ENCODE measurements at regions not wholly inside any gene's neighbourhood (a gene's known extent, or its start where the extent isn't known, plus 50 kb on each side); places are given as distances from the start of the nearest gene placed in this dataset.

DNA sequence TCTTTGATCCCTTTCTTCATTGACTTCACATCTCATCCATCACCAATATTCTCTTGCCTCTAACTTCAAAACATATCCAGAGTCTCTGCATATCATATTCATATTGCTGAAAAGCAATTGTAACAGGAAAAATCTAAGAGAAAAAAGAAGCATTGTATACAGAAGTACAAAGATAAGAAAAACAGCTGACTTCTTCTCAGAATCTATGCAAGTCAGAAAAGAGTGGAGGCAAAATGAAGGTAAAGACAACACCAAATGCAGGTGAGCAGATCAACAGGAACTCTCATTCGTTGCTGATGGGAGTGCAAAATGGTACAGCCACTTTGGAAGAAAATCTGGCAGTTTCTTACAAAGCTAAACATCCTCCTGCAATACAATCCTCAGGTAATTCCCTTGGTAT, 155.6 kb downstream of the PHF2 start:
- TF ChIP-seq, protein P1, sequence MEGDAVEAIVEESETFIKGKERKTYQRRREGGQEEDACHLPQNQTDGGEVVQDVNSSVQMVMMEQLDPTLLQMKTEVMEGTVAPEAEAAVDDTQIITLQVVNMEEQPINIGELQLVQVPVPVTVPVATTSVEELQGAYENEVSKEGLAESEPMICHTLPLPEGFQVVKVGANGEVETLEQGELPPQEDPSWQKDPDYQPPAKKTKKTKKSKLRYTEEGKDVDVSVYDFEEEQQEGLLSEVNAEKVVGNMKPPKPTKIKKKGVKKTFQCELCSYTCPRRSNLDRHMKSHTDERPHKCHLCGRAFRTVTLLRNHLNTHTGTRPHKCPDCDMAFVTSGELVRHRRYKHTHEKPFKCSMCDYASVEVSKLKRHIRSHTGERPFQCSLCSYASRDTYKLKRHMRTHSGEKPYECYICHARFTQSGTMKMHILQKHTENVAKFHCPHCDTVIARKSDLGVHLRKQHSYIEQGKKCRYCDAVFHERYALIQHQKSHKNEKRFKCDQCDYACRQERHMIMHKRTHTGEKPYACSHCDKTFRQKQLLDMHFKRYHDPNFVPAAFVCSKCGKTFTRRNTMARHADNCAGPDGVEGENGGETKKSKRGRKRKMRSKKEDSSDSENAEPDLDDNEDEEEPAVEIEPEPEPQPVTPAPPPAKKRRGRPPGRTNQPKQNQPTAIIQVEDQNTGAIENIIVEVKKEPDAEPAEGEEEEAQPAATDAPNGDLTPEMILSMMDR (IDR thresholded peaks at IDR 0.05; ENCODE audit: low read depth, low read length, poor library complexity, severe bottlenecking): no peak
- TF ChIP-seq EZH2phosphoT487 (IDR thresholded peaks at IDR 0.05; ENCODE audit: borderline replicate concordance, low read length): no peak

Data from DOHH2 (cell line).